Left ventricle myocardium inferior (tissue), 1 donor: ENCODE measurements at regions not wholly inside any gene's neighbourhood (a gene's known extent, or its start where the extent isn't known, plus 50 kb on each side); places are given as distances from the start of the nearest gene placed in this dataset.

ENCODE experiments used
- DNase-seq: peaks from one replicate; pipeline ENCODE4 v3.0.0-alpha.2; 2020
- H3K27ac ChIP-seq: fragments of 200-600 bp; replicated peaks from 2 replicates; pipeline ENCODE4 v1.8.0; 2021
- H3K27me3 ChIP-seq: fragments of 200-600 bp; 2 replicates; pipeline ENCODE4 v1.8.0; 2021; ENCODE audit warnings: low read depth
- H3K36me3 ChIP-seq: fragments of 200-600 bp; 2 replicates; pipeline ENCODE4 v1.8.0; 2021
- H3K4me1 ChIP-seq: fragments of 200-600 bp; 2 replicates; pipeline ENCODE4 v1.8.0; 2021
- H3K4me3 ChIP-seq: fragments of 200-600 bp; 2 replicates; pipeline ENCODE4 v1.8.0; 2021; ENCODE audit warnings: mild to moderate bottlenecking, moderate library complexity
- H3K9me3 ChIP-seq: fragments of 200-600 bp; replicated peaks from 2 replicates; pipeline ENCODE4 v1.8.0; 2021
- CTCF ChIP-seq: fragments of 200-600 bp; IDR thresholded peaks from 2 replicates; pipeline ENCODE4 v1.8.0; 2021; ENCODE audit warnings: antibody characterized with exemption, mild to moderate bottlenecking, borderline replicate concordance
- intact Hi-C: fragments of 100-400 bp; cut with micrococcal nuclease; formaldehyde crosslinking; loops from one replicate; pipeline ENCODE4 v1.11.0; 2022
- donor health status: DM: no; HTN: yes; CAD: no; lungs with severe emphysema.

DNA sequence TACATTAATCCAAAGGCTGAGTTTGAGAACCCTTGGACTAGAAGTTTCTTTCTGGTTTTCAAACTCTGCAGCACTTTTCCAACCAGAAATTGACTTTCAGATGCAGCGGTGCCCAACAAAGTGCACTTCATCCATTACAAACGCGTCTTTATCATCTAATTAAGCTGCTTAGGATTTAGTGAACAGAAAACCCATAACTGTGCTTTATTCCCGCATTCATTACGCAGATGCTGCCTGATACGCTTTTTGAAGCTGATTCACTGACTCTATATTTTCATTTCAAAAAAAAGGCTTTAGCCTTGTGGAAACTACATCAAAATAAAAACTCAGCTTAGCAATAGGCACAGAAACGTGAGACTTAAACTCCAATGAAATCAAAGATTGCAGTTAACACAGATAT lies 69.8 kb upstream of the CTXND1 start:
- intact Hi-C loops: no loop called here
- H3K27ac ChIP-seq: no peak overlapping the region
- DNase-seq: no peak

GRCh38 chr15:80323285-80323684 lies 71.3 kb upstream of the CTXND1 start:
- Histone ChIP-seq H3K27me3 (peaks cover 25% of the 10 kb centered on the region), H3K36me3 (no peaks in the 10 kb centered on the region), H3K27ac (no peak overlapping the region), H3K9me3 (peaks cover 12% of the 10 kb centered on the region), H3K4me1 (no peaks in the 10 kb centered on the region), H3K4me3 (no peak overlapping the region)
- DNase-seq: no peak
- intact Hi-C loops: no loop called here
- TF ChIP-seq CTCF: peak; percentile 18

More for the DNA sequence above, 69.8 kb upstream of the CTXND1 start:
- H3K4me1 ChIP-seq: peaks cover under 1% of the 10 kb centered on the region
- H3K27me3 ChIP-seq: peaks cover 31% of the 10 kb centered on the region
- H3K4me3 ChIP-seq: no peak overlapping the region
- H3K36me3 ChIP-seq: no peaks in the 10 kb centered on the region
- H3K9me3 ChIP-seq: peaks cover 6% of the 10 kb centered on the region
- TF ChIP-seq CTCF: no peak

DNA sequence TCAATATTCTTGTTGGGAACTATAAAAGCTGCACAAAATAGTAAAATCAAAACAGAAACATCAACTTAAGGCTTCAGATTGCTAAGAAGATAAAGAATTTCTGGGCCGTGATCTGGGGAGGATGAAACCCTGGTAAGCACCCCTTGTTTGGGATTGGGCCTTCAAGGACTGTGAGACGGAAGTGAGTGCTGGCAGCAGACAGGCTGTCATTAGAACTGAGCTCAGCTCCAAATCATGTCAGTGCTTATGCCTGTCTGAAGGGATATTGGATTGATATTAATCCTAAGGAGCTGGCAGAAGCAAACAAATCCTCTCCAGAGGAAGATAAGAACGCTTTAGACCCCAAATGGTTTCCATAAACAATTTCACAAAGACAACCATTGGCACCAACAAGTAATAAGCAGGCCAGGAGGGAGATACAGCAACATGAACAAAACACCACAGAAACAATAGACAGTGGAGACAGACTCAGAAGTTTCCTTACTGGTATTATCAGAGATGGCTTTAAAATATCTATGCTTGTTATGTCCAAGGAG lies 72.6 kb upstream of the CTXND1 start:
- peaks cover 23% of the 10 kb centered on the region for H3K27me3 ChIP-seq
- no peak for TF ChIP-seq CTCF
- H3K9me3 ChIP-seq: peaks cover 12% of the 10 kb centered on the region
- no peak overlapping the region for H3K4me3 ChIP-seq
- intact Hi-C loops: no loop called here
- no peaks in the 10 kb centered on the region for H3K4me1 ChIP-seq
- no peaks in the 10 kb centered on the region for H3K36me3 ChIP-seq
- DNase-seq: no peak
- H3K27ac ChIP-seq: no peak overlapping the region

DNA sequence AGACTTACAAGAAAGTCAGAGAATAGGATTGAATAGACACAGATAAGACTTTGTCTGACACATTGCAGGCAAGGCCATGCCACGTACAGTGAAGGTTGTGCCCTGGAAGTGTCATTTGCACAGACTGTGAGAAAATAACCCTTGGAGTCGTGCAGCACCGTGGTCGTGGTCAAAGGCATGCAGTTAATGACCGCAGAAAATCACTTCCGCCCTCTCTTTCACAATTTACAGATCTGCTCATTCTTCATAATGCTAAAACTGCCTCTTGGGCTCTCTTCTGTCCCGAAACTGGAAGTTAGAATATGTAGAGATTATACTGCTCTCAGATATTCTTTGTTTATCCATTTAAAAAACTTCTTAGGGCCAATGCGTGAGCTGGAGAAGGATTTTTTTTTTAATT lies 73.2 kb upstream of the CTXND1 start:
- DNase-seq: no peak
- Histone ChIP-seq H3K4me1 (no peaks in the 10 kb centered on the region), H3K4me3 (no peak overlapping the region), H3K36me3 (no peaks in the 10 kb centered on the region), H3K27me3 (peaks cover 19% of the 10 kb centered on the region), H3K9me3 (peaks cover 12% of the 10 kb centered on the region), H3K27ac (no peak overlapping the region)
- intact Hi-C loops: no loop called here
- no peak for TF ChIP-seq CTCF

GRCh38 chr15:80326270-80326669 lies 74.3 kb upstream of the CTXND1 start:
- peaks cover 17% of the 10 kb centered on the region for H3K9me3 ChIP-seq
- DNase-seq: no peak
- no peak for TF ChIP-seq CTCF
- intact Hi-C loops: no loop called here
- H3K27me3 ChIP-seq: peaks cover 12% of the 10 kb centered on the region
- H3K36me3 ChIP-seq: no peaks in the 10 kb centered on the region
- H3K4me3 ChIP-seq: no peak overlapping the region
- H3K4me1 ChIP-seq: no peaks in the 10 kb centered on the region
- H3K27ac ChIP-seq: no peak overlapping the region
